Keratinocyte (primary cell): ENCODE measurements at regions not wholly inside any gene's neighbourhood (a gene's known extent, or its start where the extent isn't known, plus 50 kb on each side); places are given as distances from the start of the nearest gene placed in this dataset.

ENCODE experiments used
- DNase-seq: peaks from one replicate; pipeline ENCODE4 v3.0.0-alpha.2; 2011; ENCODE audit warnings: low read depth, missing footprints, low spot score
- FAIRE-seq: peaks from 2 replicates; lab custom pipeline; 2011; peaks lifted over from hg19 to GRCh38; lab: Jason Lieb, UNC
- H2AFZ ChIP-seq: 2 replicates; pipeline ENCODE4 v1.6.0; 2012; ENCODE audit warnings: low read length, control low read depth, inconsistent platforms; ENCODE audit not compliant: control insufficient read depth
- H3K27ac ChIP-seq: 2 replicates; pipeline ENCODE4 v1.5.1; 2011; ENCODE audit warnings: low read length; ENCODE audit not compliant: control insufficient read depth, insufficient read depth
- H3K27me3 ChIP-seq: 3 replicates; pipeline ENCODE4 v1.6.0; 2011; ENCODE audit warnings: low read length; ENCODE audit not compliant: control insufficient read depth, insufficient read depth; ENCODE audit errors: extremely low read depth
- H3K36me3 ChIP-seq, 2 experiments: 2 replicates in 1 of 2; 3 replicates in 1 of 2; pipeline ENCODE4 v1.5.1; 2011; ENCODE audit warnings: low read length in 2 of 2, mild to moderate bottlenecking in 1 of 2; ENCODE audit not compliant: control insufficient read depth in 2 of 2, insufficient read depth in 2 of 2; ENCODE audit errors: extremely low read depth in 1 of 2
- H3K4me1 ChIP-seq: 3 replicates; pipeline ENCODE4 v1.5.1; 2011; ENCODE audit warnings: low read length; ENCODE audit not compliant: control insufficient read depth, insufficient read depth; ENCODE audit errors: extremely low read depth
- H3K4me2 ChIP-seq: 3 replicates; pipeline ENCODE4 v1.6.0; 2011; ENCODE audit warnings: low read depth, low read length; ENCODE audit not compliant: control insufficient read depth, insufficient read depth; ENCODE audit errors: extremely low read depth
- H3K4me3 ChIP-seq, 3 experiments: fragments of 200-600 bp in 1 of 3; sonication (generic) in 1 of 3; 2 replicates in 2 of 3; 3 replicates in 1 of 3; pipeline ENCODE4 v1.5.1; 2011 to 2016; ENCODE audit warnings: low read length in 3 of 3, mild to moderate bottlenecking in 3 of 3, control low read depth in 2 of 3, inconsistent platforms in 1 of 3, low read depth in 1 of 3, mixed read lengths in 1 of 3, mixed run types in 1 of 3, moderate library complexity in 1 of 3; ENCODE audit not compliant: control insufficient read depth in 2 of 3, insufficient read depth in 2 of 3; ENCODE audit errors: extremely low read depth in 1 of 3
- H3K79me2 ChIP-seq: 2 replicates; pipeline ENCODE4 v1.6.0; 2012; ENCODE audit warnings: low read length; ENCODE audit not compliant: control insufficient read depth, insufficient read depth
- H3K9ac ChIP-seq: 3 replicates; pipeline ENCODE4 v1.6.0; 2011; ENCODE audit warnings: low read length; ENCODE audit not compliant: control insufficient read depth, insufficient read depth; ENCODE audit errors: extremely low read depth
- H3K9me1 ChIP-seq: 3 replicates; pipeline ENCODE4 v1.6.0; 2011; ENCODE audit warnings: low read length; ENCODE audit not compliant: control insufficient read depth, insufficient read depth; ENCODE audit errors: extremely low read depth
- H3K9me3 ChIP-seq: 2 replicates; pipeline ENCODE4 v1.5.1; 2012; ENCODE audit warnings: low read depth, low read length; ENCODE audit not compliant: control insufficient read depth
- H4K20me1 ChIP-seq: 3 replicates; pipeline ENCODE4 v1.6.0; 2011; ENCODE audit warnings: low read length; ENCODE audit not compliant: control insufficient read depth, insufficient read depth; ENCODE audit errors: extremely low read depth
- CTCF ChIP-seq, 3 experiments: IDR thresholded peaks in 1 of 3; conservative IDR thresholded peaks in 1 of 3; optimal IDR thresholded peaks in 1 of 3; 2 replicates in 2 of 3; 3 replicates in 1 of 3; pipeline versions ENCODE3 to v1.5.1; 2011; ENCODE audit warnings: low read length in 3 of 3, mild to moderate bottlenecking in 3 of 3, moderate library complexity in 2 of 3, control low read depth in 1 of 3, inconsistent platforms in 1 of 3; ENCODE audit not compliant: insufficient read depth in 2 of 3; ENCODE audit errors: extremely low read depth in 1 of 3
- EZH2 ChIP-seq: IDR thresholded peaks from one replicate; pipeline ENCODE4 v1.6.1; 2012; ENCODE audit warnings: inconsistent platforms, mild to moderate bottlenecking, low read length, moderate library complexity
- dilution Hi-C: fragments of 300-500 bp; cut with MboI; formaldehyde crosslinking; loops from one replicate; pipeline ENCODE4 v1.7.0; 2020; ENCODE audit warnings: low sequenced_read_pairs; ENCODE audit not compliant: extremely low pct_ligation_motif_present

DNA sequence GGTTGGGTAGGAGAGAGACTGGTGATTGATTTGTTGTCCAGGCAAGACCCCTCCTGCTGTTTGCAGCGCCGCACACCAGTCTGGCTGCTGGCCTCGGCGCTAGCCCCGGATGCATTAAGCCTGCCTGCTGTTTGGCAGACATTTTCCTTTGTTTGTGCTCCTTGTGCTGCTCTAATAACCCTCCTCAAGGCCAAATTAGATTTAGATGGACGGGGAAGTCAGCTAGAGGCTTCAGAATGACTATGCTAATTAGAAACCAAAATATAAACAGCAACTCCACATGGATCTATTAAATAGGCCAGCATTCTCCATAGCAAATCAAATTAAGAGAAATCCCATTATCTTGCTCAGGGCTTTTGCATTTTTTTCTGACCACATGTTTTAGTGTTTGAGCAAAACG lies 445.2 kb downstream of the SQOR start:
- Histone ChIP-seq H3K9me3 (no peaks in the 10 kb centered on the region), H3K9ac (no peak overlapping the region), H3K9me1 (no peaks in the 10 kb centered on the region), H4K20me1 (no peaks in the 10 kb centered on the region), H3K4me3 (no peak overlapping the region), H3K27ac (no peak overlapping the region), H3K4me1 (no peaks in the 10 kb centered on the region), H2AFZ (no peak overlapping the region), H3K79me2 (no peaks in the 10 kb centered on the region), H3K4me2 (no peak overlapping the region), H3K27me3 (no peaks in the 10 kb centered on the region), H3K36me3 (no peaks in the 10 kb centered on the region)
- no peak for TF ChIP-seq EZH2
- TF ChIP-seq CTCF (optimal IDR thresholded peaks at IDR 0.05 in 1 of 3, IDR thresholded peaks at IDR 0.05 in 1 of 3, conservative IDR thresholded peaks at IDR 0.05 in 1 of 3; ENCODE audit: extremely low read depth in 1 of 3, insufficient read depth in 2 of 3, low read length in 3 of 3), result no peak
- dilution Hi-C loops, result no loop called here
- no peak for DNase-seq
- FAIRE-seq, result no peak

GRCh38 chr15:46088486-46089445 lies 453.9 kb downstream of the SQOR start:
- Histone ChIP-seq H3K27me3 (no peaks in the 10 kb centered on the region), H3K4me3 (no peak overlapping the region), H3K4me2 (no peak overlapping the region), H3K4me1 (no peaks in the 10 kb centered on the region), H3K27ac (no peak overlapping the region), H3K9ac (no peak overlapping the region), H2AFZ (no peak overlapping the region), H4K20me1 (no peaks in the 10 kb centered on the region), H3K36me3 (no peaks in the 10 kb centered on the region), H3K9me3 (no peaks in the 10 kb centered on the region), H3K79me2 (no peaks in the 10 kb centered on the region), H3K9me1 (no peaks in the 10 kb centered on the region)
- FAIRE-seq, result no peak
- no peak for DNase-seq
- dilution Hi-C loops, result no loop called here
- no peak for TF ChIP-seq EZH2
- TF ChIP-seq CTCF (optimal IDR thresholded peaks at IDR 0.05 in 1 of 3, IDR thresholded peaks at IDR 0.05 in 1 of 3, conservative IDR thresholded peaks at IDR 0.05 in 1 of 3; ENCODE audit: extremely low read depth in 1 of 3, insufficient read depth in 2 of 3, low read length in 3 of 3), result no peak
